ENCODE measurements at regions not wholly inside any gene's neighbourhood (a gene's known extent, or its start where the extent isn't known, plus 50 kb on each side); places are given as distances from the start of the nearest gene placed in this dataset.

DNA sequence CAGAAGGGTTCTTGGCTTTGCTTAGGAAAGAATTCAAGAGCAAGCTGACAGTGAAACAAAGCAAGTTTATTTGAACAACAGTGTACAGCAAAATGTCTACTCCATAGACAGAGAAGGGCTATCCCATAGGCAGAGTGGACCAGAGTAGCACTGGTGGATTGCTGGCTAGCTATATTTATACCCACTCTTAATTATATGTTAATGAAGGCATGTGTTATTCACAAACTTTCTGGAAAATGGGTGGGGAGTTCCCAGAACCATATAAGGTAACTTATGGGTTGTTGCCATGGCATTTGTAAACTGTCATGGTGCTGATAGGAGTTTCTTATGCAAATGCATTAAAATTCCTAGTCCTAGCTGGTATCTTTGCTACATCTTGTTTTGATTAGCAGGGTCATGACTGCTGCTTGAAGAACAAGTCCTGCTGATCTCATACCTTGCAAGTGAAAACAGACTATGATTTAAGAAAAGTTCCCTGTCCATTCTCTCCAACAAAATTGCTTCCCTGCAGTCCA is 330.5 kb downstream of the BUD13 start:
- no peak for DNase-seq (ENCODE audit: low read depth)

DNA sequence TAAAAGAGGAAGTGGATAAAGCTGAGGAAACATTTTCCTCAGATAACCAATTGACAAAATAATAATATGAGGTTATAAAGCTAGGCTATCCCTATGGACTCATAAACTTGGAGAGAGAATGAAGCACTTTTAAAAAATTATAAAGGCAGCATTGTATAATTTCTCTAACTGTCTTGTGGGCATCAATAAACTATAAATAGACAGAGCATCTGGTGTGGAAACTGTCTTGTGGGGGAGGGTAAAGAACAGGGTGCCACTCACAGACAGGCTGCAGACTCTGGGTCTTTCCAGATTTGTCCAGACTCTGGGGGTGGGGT is 333.5 kb downstream of the BUD13 start:
- DNase-seq (ENCODE audit: low read depth), result no peak

GRCh38 chr11:116438651-116439360 is 334.0 kb downstream of the BUD13 start:
- no peak for DNase-seq (ENCODE audit: low read depth)

GRCh38 chr11:116434986-116435385 is 337.8 kb downstream of the BUD13 start:
- no peak for DNase-seq (ENCODE audit: low read depth)

DNA sequence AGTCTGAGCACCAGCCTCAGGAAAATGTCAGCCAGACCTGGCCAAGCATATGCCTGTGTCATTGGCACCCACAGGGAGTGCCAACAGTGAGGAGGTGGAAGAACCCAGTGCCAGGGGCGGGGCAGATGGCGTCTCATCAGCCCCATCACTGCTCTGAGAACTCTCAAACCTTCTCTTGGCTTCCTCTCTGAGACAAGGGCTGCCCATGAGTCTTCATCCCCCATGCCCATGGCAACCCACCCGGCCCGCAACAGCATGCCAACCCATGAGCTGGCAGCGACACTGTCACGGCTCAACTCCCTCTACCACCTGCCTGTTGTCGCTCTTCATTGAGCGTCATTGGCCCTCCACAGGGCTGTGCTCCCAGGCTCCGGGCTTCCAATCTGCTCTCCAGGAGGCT is 340.5 kb downstream of the BUD13 start:
- no peak for DNase-seq (ENCODE audit: low read depth)

- DNase-seq (ENCODE audit: low read depth), result no peak
Measured at GRCh38 chr11:116431842-116432241, 340.9 kb downstream of the BUD13 start.

DNA sequence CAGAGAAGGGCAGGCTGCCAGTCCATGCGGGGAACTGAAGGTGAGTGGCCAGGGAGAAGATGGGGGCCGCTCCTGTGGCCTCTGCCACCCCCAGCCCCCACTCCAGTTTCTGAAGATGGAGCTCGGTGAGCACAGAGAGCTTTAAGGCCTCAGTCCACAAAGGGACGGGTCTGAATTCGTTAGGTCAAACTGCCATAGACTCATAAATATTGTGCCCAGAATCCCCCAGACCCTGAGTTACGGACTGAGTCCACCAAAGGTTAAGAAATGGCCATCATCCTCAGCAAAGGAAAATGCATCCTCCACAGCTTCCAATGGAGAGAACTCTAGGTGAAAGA is 344.2 kb downstream of the BUD13 start:
- no peak for DNase-seq (ENCODE audit: low read depth)

GRCh38 chr11:116427903-116428637 is 344.7 kb downstream of the BUD13 start:
- DNase-seq (ENCODE audit: low read depth), result no peak

GRCh38 chr11:116427337-116427902 is 345.4 kb downstream of the BUD13 start:
- no peak for DNase-seq (ENCODE audit: low read depth)

DNA sequence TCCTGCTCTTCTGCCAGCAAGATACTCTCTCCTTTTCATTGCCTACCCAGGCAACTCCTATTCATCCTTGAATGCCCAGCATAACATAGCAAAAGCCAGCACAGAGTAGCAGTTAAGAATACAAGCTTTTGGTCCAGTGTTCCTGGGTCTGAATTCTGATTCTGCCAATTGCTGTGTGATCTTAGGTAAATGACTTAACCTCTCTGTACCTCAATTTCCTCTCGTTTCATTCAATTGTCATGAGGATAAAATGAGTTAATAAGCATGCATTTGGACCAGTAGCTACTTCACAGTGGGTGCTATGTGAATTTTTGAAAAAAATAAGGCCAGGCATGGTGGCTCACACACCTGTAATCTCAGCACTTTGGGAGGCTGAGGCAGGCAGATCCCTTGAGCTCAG is 346.0 kb downstream of the BUD13 start:
- no peak for DNase-seq (ENCODE audit: low read depth)

DNA sequence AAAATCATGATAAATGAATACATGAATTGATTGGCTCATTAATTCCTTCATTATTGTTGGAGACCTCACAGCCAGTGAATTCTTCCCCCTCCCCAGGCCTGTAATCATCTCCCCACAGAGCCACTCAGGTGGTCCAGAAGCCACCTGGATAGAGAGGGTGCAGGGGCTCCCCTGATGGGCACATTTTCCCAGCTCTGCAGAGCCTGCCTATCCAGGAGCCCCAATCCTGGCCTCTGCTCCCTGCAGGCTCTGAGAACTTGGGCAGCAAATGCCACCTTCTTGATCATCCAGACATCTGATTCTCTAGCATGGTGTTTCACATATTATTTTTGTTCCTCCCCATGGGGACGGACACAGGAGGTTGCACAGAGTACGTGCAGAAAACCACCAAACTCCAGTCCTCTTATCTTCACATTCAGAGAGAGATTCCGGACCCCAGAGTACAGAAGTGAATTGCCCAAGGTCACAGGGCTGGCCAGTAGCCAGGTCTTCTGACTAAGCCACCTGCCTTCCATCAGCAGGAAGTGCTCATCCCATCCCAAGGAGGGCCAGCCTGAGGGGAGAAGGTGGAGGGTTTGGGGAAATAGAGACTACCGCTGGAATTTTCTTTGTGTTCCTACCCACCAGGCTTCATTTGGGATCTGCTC is 348.0 kb downstream of the BUD13 start:
- no peak for DNase-seq (ENCODE audit: low read depth)

- no peak for DNase-seq (ENCODE audit: low read depth)
Measured at GRCh38 chr11:116422956-116423600, 349.7 kb downstream of the BUD13 start.

DNA sequence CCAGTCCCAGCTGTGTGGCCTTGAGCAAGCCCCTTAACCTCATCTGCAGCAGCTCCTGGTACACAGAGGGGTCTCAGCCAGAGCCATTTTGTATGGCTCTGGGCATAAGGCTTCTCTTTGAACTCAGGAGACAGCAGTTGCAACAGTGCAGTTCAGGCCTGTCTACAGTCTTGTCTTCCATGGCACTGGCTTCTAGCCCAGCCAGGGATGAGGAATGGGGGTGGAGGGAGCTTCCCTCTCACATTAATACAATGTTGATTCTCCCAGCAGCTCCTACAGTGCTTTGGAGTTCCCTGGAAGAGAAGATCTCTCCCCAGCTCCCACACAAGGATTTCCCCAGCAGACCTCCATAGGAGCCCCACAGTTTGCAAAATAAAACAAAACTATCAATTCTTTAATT is 350.2 kb downstream of the BUD13 start:
- DNase-seq (ENCODE audit: low read depth), result no peak

DNA sequence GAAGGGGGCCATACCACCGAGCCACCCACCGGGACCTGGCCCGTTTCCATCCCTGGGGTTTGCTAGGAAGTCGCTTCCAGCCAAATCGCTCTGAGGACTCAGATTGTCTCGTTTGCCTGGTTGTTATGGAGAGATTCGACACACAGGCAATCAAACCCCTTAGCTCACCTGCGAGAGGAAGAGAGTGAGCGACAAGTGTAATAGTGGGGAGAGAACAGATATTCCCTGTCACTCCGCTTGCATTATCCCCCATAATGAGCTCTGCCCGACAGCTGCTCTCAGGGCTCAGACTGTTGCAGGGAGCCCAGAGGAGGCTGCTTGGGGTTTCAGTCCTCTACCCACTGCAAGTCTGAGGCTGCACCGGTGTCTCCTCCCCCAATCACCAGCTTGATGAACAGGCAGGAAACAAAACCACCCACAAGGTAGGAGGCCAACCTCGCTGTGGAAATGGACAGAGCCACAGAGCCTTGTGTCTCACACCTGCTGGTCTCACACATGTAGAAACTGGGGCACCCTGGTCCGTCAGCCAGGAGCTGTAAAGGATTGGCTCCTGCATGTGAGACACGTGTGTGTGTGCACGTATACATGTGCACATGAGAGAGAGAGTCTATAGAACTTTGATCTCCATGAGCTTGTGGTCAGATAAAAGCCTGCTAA is 351.1 kb downstream of the BUD13 start:
- no peak for DNase-seq (ENCODE audit: low read depth)

DNA sequence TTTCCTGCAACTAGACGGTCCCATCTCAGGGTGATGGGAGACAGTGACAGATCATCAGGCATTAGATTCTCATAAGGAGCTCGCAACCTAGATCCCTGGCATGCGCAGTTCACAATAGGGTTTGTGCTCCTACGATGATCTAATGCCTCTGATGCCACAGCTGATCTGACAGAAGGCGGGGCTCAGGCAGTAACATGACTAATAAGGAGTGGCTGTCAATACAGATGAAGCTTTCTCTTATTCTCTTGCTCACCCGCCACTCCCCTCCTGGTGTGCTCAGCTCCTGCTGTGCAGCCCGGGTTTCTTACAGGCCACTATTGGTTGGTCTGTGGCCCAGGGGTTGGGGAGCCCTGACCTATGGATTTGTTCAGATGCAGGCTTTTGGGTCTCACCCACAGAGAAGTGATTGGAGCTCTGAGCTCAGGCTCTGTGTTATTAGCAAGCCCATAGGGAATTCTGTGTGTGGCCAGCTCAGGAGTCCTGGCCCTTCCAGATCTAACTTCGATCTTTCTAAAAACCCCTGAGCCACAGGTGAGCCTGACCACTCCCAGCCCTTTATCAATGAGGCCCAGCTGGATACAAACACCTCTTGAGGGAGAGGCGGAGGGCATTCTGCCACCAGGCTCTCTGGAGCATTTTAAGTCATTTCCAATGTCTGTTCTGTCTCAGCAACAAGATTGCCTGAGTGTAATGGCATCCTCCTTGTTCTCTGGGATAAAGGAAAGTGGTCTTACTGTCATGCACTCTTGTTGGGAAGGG is 351.8 kb downstream of the BUD13 start:
- peak; percentile 18 for DNase-seq (ENCODE audit: low read depth)

GRCh38 chr11:116420030-116420429 is 352.8 kb downstream of the BUD13 start:
- DNase-seq (ENCODE audit: low read depth), result no peak

DNA sequence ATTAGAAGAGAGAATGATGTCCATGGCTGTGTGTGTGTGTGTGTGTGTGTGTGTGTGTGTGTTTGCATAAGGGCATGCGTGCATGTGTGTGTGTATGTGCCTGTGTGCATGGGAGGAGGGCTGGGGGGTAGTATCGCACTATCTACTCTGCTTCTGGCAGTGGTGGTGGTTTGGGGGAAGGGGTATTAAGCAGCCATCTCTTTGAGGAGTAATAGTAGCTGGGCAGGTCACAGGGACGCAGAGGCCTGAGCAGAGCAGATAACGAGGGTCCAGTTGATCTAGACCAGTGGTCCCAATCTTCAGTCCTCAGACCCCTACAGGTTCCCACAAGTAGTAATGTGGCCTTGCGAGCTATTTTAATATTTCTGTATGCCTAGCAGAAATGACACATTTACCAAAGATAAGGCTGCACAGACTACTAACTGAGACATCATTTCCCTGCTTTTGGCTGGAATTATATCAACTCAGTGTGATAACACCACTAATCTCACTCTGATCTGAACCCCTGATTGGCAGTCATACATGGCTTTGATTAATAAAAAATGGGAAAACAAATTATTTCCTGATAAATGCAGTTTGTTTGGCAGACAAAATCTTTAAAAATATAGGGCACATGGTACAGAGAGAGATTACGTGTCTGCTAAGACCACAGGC is 354.3 kb downstream of the BUD13 start:
- DNase-seq (ENCODE audit: low read depth), result no peak

DNA sequence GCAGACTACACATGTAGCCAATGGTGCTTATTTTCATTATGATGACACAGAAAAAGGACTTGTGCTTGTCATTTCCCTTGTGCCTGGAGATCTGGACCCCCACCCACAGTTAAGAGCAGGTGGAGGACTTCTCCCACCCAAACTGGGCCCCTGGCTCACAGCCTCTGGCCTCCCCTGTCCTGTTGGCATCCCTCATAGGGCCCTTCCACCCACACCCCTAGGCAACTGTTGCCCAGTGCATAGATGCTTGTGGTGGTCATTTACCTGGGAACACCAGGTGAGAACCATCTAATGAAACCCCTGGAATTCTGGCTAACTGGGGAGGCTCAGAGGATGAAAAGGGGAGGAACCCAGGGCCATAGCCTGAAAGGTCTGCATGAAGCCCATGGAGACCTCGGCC is 355.9 kb downstream of the BUD13 start:
- no peak for DNase-seq (ENCODE audit: low read depth)

GRCh38 chr11:116415095-116415494 is 357.7 kb downstream of the BUD13 start:
- DNase-seq (ENCODE audit: low read depth), result no peak

GRCh38 chr11:116414357-116414880 is 358.4 kb downstream of the BUD13 start:
- DNase-seq (ENCODE audit: low read depth), result no peak

Data from iris pigment epithelial cell (primary cell).